ENCODE measurements at regions not wholly inside any gene's neighbourhood (a gene's known extent, or its start where the extent isn't known, plus 50 kb on each side); places are given as distances from the start of the nearest gene placed in this dataset.

DNA sequence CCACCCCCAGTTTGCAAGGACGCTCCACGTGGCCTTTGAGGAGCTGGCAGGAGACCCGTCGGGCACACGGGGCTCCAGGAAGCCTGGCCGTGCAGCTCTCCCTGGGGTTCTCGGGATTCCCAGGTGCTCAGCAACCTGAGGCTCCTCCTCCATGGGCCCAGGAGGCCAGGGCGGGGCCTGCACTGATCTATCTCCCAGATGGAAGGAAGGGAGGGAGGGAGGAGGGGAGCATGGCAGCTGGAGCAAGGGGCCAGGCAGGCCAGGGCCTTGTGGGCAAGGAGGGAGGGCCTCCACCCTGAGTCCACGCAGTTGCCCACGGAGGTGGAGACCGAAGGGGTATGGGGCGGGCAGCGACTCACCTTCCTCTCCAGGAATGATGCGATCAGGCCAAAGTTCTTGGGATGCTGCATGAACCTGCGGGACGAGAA lies 127.3 kb downstream of the RFLNA start:
- ChIA-PET POLR2A (no interaction called here), SMC1A (ENCODE audit: uncharacterized antibody, unreplicated experiment) (no interaction called here), CTCF (no interaction called here), RAD21 (ENCODE audit: unreplicated experiment) (no interaction called here)
- Histone ChIP-seq H3K9ac (ENCODE audit: control insufficient read depth, insufficient read depth, low read length) (no peak overlapping the region), H3K4me1 (ENCODE audit: control insufficient read depth, insufficient read depth, low read length) (no peaks in the 10 kb centered on the region), H3K36me3 (ENCODE audit: control insufficient read depth in 2 of 2, insufficient read depth in 2 of 2, low read length in 1 of 2) (peaks cover 13 to 25% of the 10 kb centered on the region in 2 experiments), H3K4me2 (ENCODE audit: control insufficient read depth, insufficient read depth) (no peak overlapping the region), H3K4me3 (no peak overlapping the region), H3K79me2 (ENCODE audit: control insufficient read depth, insufficient read depth, low read length) (no peaks in the 10 kb centered on the region), H2AFZ (ENCODE audit: control insufficient read depth, low read depth, low read length) (no peak overlapping the region), H3K27me3 (replicated peaks in 1 of 2; ENCODE audit: control insufficient read depth in 2 of 2, insufficient read depth in 2 of 2, low read length in 1 of 2) (no peaks in the 10 kb centered on the region), H3K9me3 (replicated peaks; ENCODE audit: control insufficient read depth, insufficient read depth, low read length) (no peaks in the 10 kb centered on the region), H4K20me1 (ENCODE audit: control insufficient read depth, insufficient read depth) (no peaks in the 10 kb centered on the region), H3K27ac (ENCODE audit: control insufficient read depth, insufficient read depth) (no peak overlapping the region)
- TF ChIP-seq FOXM1 (IDR thresholded peaks at IDR 0.05; ENCODE audit: low read depth, low read length) (no peak), BCL11A (IDR thresholded peaks at IDR 0.05; ENCODE audit: low read depth, low read length) (no peak), RAD51 (IDR thresholded peaks at IDR 0.05) (no peak)
- TF ChIP-seq, protein P1, sequence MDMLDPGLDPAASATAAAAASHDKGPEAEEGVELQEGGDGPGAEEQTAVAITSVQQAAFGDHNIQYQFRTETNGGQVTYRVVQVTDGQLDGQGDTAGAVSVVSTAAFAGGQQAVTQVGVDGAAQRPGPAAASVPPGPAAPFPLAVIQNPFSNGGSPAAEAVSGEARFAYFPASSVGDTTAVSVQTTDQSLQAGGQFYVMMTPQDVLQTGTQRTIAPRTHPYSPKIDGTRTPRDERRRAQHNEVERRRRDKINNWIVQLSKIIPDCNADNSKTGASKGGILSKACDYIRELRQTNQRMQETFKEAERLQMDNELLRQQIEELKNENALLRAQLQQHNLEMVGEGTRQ (IDR thresholded peaks at IDR 0.05; ENCODE audit: borderline replicate concordance, low read depth, low read length): no peak
- in situ Hi-C loops (cut with MboI): no loop called here
- ATAC-seq: no peak
- 94% methylated on average over 16 of the region's 16 CpGs for WGBS (ENCODE audit: insufficient coverage, insufficient replicate concordance, low lambda C conversion rate, missing lambda C conversion rate)
- intact Hi-C loops (cut with micrococcal nuclease; ENCODE audit: unreplicated experiment): no loop called here
- BruUV-seq (replicated peaks): no TSS peak
- FAIRE-seq: no peak
- no peak for DNase-seq (ENCODE audit: low read depth, low spot score)

DNA sequence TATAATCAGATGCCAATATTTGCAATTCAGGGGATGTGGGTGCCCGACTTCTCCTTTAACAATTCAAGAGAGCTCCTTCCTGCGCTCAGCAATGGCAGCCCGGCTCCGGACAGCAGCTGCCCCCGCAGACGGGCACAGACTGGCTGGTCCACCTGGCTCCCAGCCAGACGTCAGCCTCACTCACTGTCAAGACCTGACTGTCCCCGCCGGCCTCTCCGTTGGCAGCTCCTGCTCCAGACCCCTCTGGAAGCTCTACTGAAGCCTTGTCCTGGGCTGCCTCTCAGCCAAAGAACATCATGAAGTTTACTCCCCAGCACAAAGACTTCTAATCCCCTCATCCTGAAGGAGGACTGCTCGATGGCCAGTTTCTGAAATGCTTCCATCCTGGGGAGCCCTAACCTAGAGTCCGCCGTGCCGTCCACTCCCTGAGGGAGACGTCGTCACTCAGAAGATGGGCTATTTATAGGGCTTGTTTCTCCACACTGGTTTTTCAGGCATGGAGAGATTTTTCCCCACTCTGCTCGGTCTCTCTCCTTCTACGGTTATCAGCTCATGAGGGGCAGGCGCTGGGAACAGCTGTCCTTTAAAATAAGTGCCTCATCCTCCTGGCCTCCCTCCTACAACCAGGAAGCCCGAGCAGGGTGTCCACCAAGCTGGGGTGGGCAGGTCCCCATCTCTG lies 126.2 kb downstream of the RFLNA start:
- no peak overlapping the region for H2AFZ ChIP-seq (ENCODE audit: control insufficient read depth, low read depth, low read length)
- no peak overlapping the region for H3K4me3 ChIP-seq
- H3K9me3 ChIP-seq (replicated peaks; ENCODE audit: control insufficient read depth, insufficient read depth, low read length): no peaks in the 10 kb centered on the region
- ChIA-PET SMC1A (ENCODE audit: uncharacterized antibody, unreplicated experiment) (no interaction called here), RAD21 (ENCODE audit: unreplicated experiment) (no interaction called here), POLR2A (no interaction called here), CTCF (interaction anchor here (1.3 kb wide), 2 partner anchors 22 to 45 kb away, joined by 3 read pairs; no protein-coding TSS in a partner anchor)
- no TSS peak for BruUV-seq (replicated peaks)
- intact Hi-C loops (cut with micrococcal nuclease; ENCODE audit: unreplicated experiment): no loop called here
- no peak overlapping the region for H3K27ac ChIP-seq (ENCODE audit: control insufficient read depth, insufficient read depth)
- in situ Hi-C loops (cut with MboI): no loop called here
- DNase-seq (ENCODE audit: low read depth, low spot score) (no peak), FAIRE-seq (no peak), ATAC-seq (no peak)
- H3K36me3 ChIP-seq (ENCODE audit: control insufficient read depth in 2 of 2, insufficient read depth in 2 of 2, low read length in 1 of 2): peaks cover 13 to 22% of the 10 kb centered on the region in 2 experiments
- H3K4me1 ChIP-seq (ENCODE audit: control insufficient read depth, insufficient read depth, low read length): no peaks in the 10 kb centered on the region
- WGBS (ENCODE audit: insufficient coverage, insufficient replicate concordance, low lambda C conversion rate, missing lambda C conversion rate): 93% methylated on average over 20 of the region's 20 CpGs
- no peaks in the 10 kb centered on the region for H3K27me3 ChIP-seq (replicated peaks in 1 of 2; ENCODE audit: control insufficient read depth in 2 of 2, insufficient read depth in 2 of 2, low read length in 1 of 2)
- no peak overlapping the region for H3K4me2 ChIP-seq (ENCODE audit: control insufficient read depth, insufficient read depth)
- H3K9ac ChIP-seq (ENCODE audit: control insufficient read depth, insufficient read depth, low read length): no peak overlapping the region
- H3K79me2 ChIP-seq (ENCODE audit: control insufficient read depth, insufficient read depth, low read length): no peaks in the 10 kb centered on the region
- H4K20me1 ChIP-seq (ENCODE audit: control insufficient read depth, insufficient read depth): no peaks in the 10 kb centered on the region
- TF ChIP-seq YY1 (IDR thresholded peaks at IDR 0.05; ENCODE audit: low read depth, low read length): no peak
- TF ChIP-seq CHD4 (IDR thresholded peaks at IDR 0.05): no peak
- no peak for TF ChIP-seq RBBP5 (conservative IDR thresholded peaks at IDR 0.05)
- no peak for TF ChIP-seq SIN3A (IDR thresholded peaks at IDR 0.05; ENCODE audit: low read depth, low read length)
- TF ChIP-seq, protein P2, sequence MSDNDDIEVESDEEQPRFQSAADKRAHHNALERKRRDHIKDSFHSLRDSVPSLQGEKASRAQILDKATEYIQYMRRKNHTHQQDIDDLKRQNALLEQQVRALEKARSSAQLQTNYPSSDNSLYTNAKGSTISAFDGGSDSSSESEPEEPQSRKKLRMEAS (IDR thresholded peaks at IDR 0.05; ENCODE audit: low read depth, low read length): no peak
- no peak for TF ChIP-seq SMAD5 (IDR thresholded peaks at IDR 0.05; ENCODE audit: low read depth)
- no peak for TF ChIP-seq BRCA1 (IDR thresholded peaks at IDR 0.05; ENCODE audit: low read depth, low read length)
- no peak for TF ChIP-seq ZNF24 (IDR thresholded peaks at IDR 0.05)
- TF ChIP-seq SUZ12 (IDR thresholded peaks at IDR 0.05; ENCODE audit: unreplicated experiment): no peak
- no peak for TF ChIP-seq BHLHE40 (IDR thresholded peaks at IDR 0.05; ENCODE audit: borderline replicate concordance in 1 of 2, low read depth in 2 of 2, low read length in 1 of 2)

Data from GM12878 (cell line).